Nephron (organoid): ENCODE measurements at regions not wholly inside any gene's neighbourhood (a gene's known extent, or its start where the extent isn't known, plus 50 kb on each side); places are given as distances from the start of the nearest gene placed in this dataset.

Source experiments
- H3K27ac Mint-ChIP-seq, 3 experiments: 2 replicates each; pipeline ENCODE4 v1.8.0; 2020; ENCODE audit warnings: mixed read lengths in 3 of 3, mild to moderate bottlenecking in 2 of 3, moderate library complexity in 1 of 3
- H3K27me3 Mint-ChIP-seq: 2 replicates; pipeline ENCODE4 v1.8.0; 2021; ENCODE audit warnings: low read depth, mild to moderate bottlenecking, moderate library complexity, mixed read lengths
- H3K36me3 Mint-ChIP-seq: 2 replicates; pipeline ENCODE4 v1.8.0; 2020; ENCODE audit warnings: low read depth, mixed read lengths
- H3K4me1 Mint-ChIP-seq: 2 replicates; pipeline ENCODE4 v1.8.0; 2020; ENCODE audit warnings: mixed read lengths
- H3K4me3 Mint-ChIP-seq, 3 experiments: 2 replicates each; pipeline ENCODE4 v1.8.0; 2020; ENCODE audit warnings: mild to moderate bottlenecking in 3 of 3, mixed read lengths in 3 of 3, moderate library complexity in 2 of 3
- H3K9me3 Mint-ChIP-seq: 2 replicates; pipeline ENCODE4 v1.8.0; 2020; ENCODE audit warnings: mixed read lengths
- TF ChIP-seq, protein P1 (sequence below), 3 experiments: fragments of 200-600 bp; sonication (generic); IDR thresholded peaks; one replicate each; pipeline ENCODE4 v1.5.0; 2021; ENCODE audit warnings: antibody characterized with exemption in 3 of 3; ENCODE audit not compliant: unreplicated experiment in 3 of 3

DNA sequence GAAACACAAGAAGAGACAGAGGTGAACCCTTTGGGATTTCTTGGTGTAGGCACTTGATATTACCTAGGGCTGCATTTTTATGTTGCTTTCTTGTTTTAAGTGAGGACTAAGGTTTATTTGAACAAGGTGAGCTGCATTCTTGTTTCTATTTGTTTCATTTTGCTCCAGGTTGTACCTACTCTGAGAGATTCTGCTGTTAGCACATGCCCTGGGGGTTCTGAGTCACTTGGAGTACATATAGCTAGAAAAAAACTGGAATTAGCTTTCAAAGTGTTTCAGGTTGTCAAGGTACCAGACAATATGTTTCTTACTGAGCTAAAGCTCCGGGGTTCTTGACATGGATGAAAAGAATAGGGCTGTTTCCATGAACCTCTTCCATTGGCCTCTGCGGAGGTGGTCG, 299.4 kb downstream of the ICE1 start:
- H3K36me3 Mint-ChIP-seq = no peaks in the 10 kb centered on the region
- TF ChIP-seq, protein P1, sequence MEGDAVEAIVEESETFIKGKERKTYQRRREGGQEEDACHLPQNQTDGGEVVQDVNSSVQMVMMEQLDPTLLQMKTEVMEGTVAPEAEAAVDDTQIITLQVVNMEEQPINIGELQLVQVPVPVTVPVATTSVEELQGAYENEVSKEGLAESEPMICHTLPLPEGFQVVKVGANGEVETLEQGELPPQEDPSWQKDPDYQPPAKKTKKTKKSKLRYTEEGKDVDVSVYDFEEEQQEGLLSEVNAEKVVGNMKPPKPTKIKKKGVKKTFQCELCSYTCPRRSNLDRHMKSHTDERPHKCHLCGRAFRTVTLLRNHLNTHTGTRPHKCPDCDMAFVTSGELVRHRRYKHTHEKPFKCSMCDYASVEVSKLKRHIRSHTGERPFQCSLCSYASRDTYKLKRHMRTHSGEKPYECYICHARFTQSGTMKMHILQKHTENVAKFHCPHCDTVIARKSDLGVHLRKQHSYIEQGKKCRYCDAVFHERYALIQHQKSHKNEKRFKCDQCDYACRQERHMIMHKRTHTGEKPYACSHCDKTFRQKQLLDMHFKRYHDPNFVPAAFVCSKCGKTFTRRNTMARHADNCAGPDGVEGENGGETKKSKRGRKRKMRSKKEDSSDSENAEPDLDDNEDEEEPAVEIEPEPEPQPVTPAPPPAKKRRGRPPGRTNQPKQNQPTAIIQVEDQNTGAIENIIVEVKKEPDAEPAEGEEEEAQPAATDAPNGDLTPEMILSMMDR (IDR thresholded peaks at IDR 0.05; ENCODE audit: unreplicated experiment in 3 of 3) = no peak
- no peaks in the 10 kb centered on the region for H3K4me1 Mint-ChIP-seq
- peaks cover 10% of the 10 kb centered on the region for H3K9me3 Mint-ChIP-seq
- no peaks in the 10 kb centered on the region for H3K27me3 Mint-ChIP-seq
- H3K4me3 Mint-ChIP-seq = no peak overlapping the region
- no peak overlapping the region for H3K27ac Mint-ChIP-seq

DNA sequence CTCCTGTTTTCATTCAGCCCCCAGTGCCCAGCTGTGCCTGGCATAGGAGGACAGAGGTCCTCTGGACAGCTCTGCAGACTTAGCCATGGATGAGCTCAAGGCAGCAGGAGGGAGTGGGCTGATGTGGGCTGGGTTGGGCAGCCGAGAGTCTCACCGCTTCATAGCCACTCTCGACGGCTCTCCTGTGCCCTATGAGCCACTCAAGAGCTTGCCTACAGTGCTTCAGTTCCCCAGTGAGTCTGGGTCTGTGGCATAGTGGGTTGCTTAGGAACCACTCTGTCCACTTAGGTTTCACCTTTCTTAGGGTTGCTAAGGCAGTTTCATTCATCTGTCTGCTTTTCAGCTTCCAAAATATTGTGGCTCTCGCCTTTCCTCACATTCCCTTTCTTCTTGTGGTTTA, 296.8 kb downstream of the ICE1 start:
- no peak overlapping the region for H3K4me3 Mint-ChIP-seq
- no peak overlapping the region for H3K27ac Mint-ChIP-seq

DNA sequence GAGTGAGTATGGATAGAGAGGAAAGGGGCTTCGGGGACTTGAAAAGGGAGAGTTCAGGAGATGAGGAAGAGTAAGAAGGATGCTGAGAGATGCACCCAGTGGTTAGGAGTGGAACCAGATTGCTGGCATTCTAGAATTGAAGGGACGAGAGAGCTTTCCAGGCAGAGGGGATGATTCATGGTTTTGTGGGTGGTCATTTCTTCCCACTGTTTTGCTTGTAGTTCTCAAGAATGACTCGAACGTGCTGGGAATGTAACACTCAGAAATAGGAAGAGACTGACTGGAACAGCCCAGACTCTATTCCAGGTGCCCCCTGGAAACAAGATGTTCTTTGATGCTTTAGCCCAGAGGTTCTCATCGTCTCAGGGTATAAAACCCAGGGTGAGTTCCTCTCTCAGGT, 294.2 kb downstream of the ICE1 start:
- no peaks in the 10 kb centered on the region for H3K27me3 Mint-ChIP-seq
- no peak overlapping the region for H3K27ac Mint-ChIP-seq
- no peak overlapping the region for H3K4me3 Mint-ChIP-seq
- H3K9me3 Mint-ChIP-seq = no peaks in the 10 kb centered on the region
- peaks cover 5% of the 10 kb centered on the region for H3K4me1 Mint-ChIP-seq
- TF ChIP-seq, protein P1 (IDR thresholded peaks at IDR 0.05; ENCODE audit: unreplicated experiment in 3 of 3) = no peak
- H3K36me3 Mint-ChIP-seq = no peaks in the 10 kb centered on the region

More for the DNA sequence above, 296.8 kb downstream of the ICE1 start:
- TF ChIP-seq, protein P1 (IDR thresholded peaks at IDR 0.05; ENCODE audit: unreplicated experiment in 3 of 3) = no peak
- Mint-ChIP-seq H3K36me3 (no peaks in the 10 kb centered on the region), H3K9me3 (peaks cover 10% of the 10 kb centered on the region), H3K4me1 (no peaks in the 10 kb centered on the region), H3K27me3 (no peaks in the 10 kb centered on the region)

GRCh38 chr5:5711592-5711991, 289.1 kb downstream of the ICE1 start:
- no peak overlapping the region for H3K4me3 Mint-ChIP-seq
- TF ChIP-seq, protein P1 (IDR thresholded peaks at IDR 0.05; ENCODE audit: unreplicated experiment in 3 of 3) = no peak
- peak overlapping the region; percentile 56 to 82 (median 82) for H3K27ac Mint-ChIP-seq
- H3K9me3 Mint-ChIP-seq = peaks cover 2% of the 10 kb centered on the region
- H3K4me1 Mint-ChIP-seq = peaks cover 22% of the 10 kb centered on the region
- H3K27me3 Mint-ChIP-seq = no peaks in the 10 kb centered on the region
- no peaks in the 10 kb centered on the region for H3K36me3 Mint-ChIP-seq

GRCh38 chr5:5711112-5711511, 288.6 kb downstream of the ICE1 start:
- peak overlapping the region; percentile 56 to 82 (median 82) for H3K27ac Mint-ChIP-seq
- H3K27me3 Mint-ChIP-seq = no peaks in the 10 kb centered on the region
- H3K9me3 Mint-ChIP-seq = peaks cover 2% of the 10 kb centered on the region
- peaks cover 22% of the 10 kb centered on the region for H3K4me1 Mint-ChIP-seq
- H3K4me3 Mint-ChIP-seq = no peak overlapping the region
- TF ChIP-seq, protein P1 (IDR thresholded peaks at IDR 0.05; ENCODE audit: unreplicated experiment in 3 of 3) = no peak
- no peaks in the 10 kb centered on the region for H3K36me3 Mint-ChIP-seq

DNA sequence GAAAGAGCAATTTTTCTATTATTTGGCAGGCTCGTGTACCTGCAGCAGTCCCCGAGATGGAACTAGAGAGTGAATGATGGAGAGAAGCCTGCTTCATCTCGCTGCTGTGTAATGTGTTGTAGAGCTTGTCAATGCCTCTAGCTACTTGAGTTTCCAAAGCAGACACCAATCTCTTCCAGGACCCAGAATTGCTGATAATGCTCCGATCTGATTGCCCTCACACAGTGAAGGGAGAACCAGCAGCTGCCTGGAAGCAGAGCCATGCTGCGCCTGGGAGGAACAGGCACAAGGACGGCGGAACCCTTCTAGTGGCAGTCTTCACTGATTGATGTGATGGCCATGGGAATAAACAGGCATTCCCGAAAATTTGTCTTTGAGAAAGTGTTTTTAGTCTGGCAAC, 288.0 kb downstream of the ICE1 start:
- TF ChIP-seq, protein P1 (IDR thresholded peaks at IDR 0.05; ENCODE audit: unreplicated experiment in 3 of 3) = no peak
- peaks cover 22% of the 10 kb centered on the region for H3K4me1 Mint-ChIP-seq
- no peaks in the 10 kb centered on the region for H3K36me3 Mint-ChIP-seq
- no peaks in the 10 kb centered on the region for H3K27me3 Mint-ChIP-seq
- H3K9me3 Mint-ChIP-seq = peaks cover 2% of the 10 kb centered on the region
- H3K27ac Mint-ChIP-seq = peak overlapping the region in 2 of 3 experiments; percentile 67 to 82
- no peak overlapping the region for H3K4me3 Mint-ChIP-seq
